Panc1 (cell line): ENCODE measurements at regions not wholly inside any gene's neighbourhood (a gene's known extent, or its start where the extent isn't known, plus 50 kb on each side); places are given as distances from the start of the nearest gene placed in this dataset.

Experiments
- ATAC-seq: fragments of 200-7000 bp; cut with Tn5 transposase; 2 replicates; pipeline ENCODE4 v1.9.1; 2020; ENCODE audit warnings: mild to moderate bottlenecking, moderate library complexity
- BruUV-seq: library from RNA; stranded (reverse); fragments of 400-500 nt; replicated peaks from 2 replicates; lab custom pipeline; 2021; lab: Mats Ljungman, UMichigan
- CTCF ChIA-PET: fragments of 300-600 bp; sonication (Branson Sonifier 250); formaldehyde crosslinking; loops from one replicate; lab custom pipeline; 2022; ENCODE audit warnings: antibody characterized with exemption; lab: Charles Lee
- POLR2A ChIA-PET: fragments of 300-600 bp; sonication (Branson Sonifier 250); formaldehyde crosslinking; loops from one replicate; lab custom pipeline; 2022; ENCODE audit warnings: antibody characterized with exemption; lab: Charles Lee
- DNase-seq: peaks from one replicate; pipeline ENCODE4 v3.0.0-alpha.2; 2010; ENCODE audit warnings: low read depth, low spot score
- H3K27ac ChIP-seq: 2 replicates; pipeline ENCODE4 v1.5.1; 2011; ENCODE audit warnings: mild to moderate bottlenecking, low read length, inconsistent platforms
- H3K27me3 ChIP-seq: fragments of 200-500 bp; sonication (Bioruptor generic); 2 replicates; pipeline ENCODE4 v1.6.0; 2014; ENCODE audit warnings: low read length, inconsistent platforms; ENCODE audit not compliant: control insufficient read depth, insufficient read depth
- H3K36me3 ChIP-seq: fragments of 200-500 bp; sonication (Bioruptor generic); 2 replicates; pipeline ENCODE4 v1.5.1; 2014; ENCODE audit warnings: inconsistent platforms, mild to moderate bottlenecking, low read length, moderate library complexity; ENCODE audit not compliant: control insufficient read depth, insufficient read depth
- H3K4me1 ChIP-seq: 2 replicates; pipeline ENCODE4 v1.5.1; 2011; ENCODE audit warnings: inconsistent platforms, mild to moderate bottlenecking, low read length, moderate library complexity; ENCODE audit not compliant: control insufficient read depth, insufficient read depth
- H3K4me3 ChIP-seq, 2 experiments: 2 replicates each; pipeline ENCODE4 v1.5.1; 2011 to 2012; ENCODE audit warnings: low read depth in 2 of 2, low read length in 2 of 2, mild to moderate bottlenecking in 2 of 2, inconsistent platforms in 1 of 2, moderate library complexity in 1 of 2
- H3K9me3 ChIP-seq: fragments of 200-500 bp; sonication (Bioruptor generic); 2 replicates; pipeline ENCODE4 v1.5.1; 2014; ENCODE audit warnings: low read depth, mild to moderate bottlenecking, inconsistent platforms, low read length, moderate library complexity; ENCODE audit not compliant: control insufficient read depth, insufficient read depth
- POLR2AphosphoS5 ChIP-seq: IDR thresholded peaks from 2 replicates; pipeline ENCODE4 v1.6.1; 2012; ENCODE audit warnings: mild to moderate bottlenecking, low read depth, low read length, moderate library complexity
- REST ChIP-seq, 2 experiments: IDR thresholded peaks; 2 replicates each; pipeline ENCODE4 v1.6.1; 2011 to 2012; ENCODE audit warnings: low read depth in 2 of 2, control low read depth in 1 of 2, low read length in 1 of 2, mild to moderate bottlenecking in 1 of 2, moderate library complexity in 1 of 2; ENCODE audit not compliant: insufficient read depth in 1 of 2
- SIN3A ChIP-seq: IDR thresholded peaks from 2 replicates; pipeline ENCODE4 v1.6.1; 2012; ENCODE audit warnings: low read depth, mild to moderate bottlenecking, low read length, moderate library complexity, borderline replicate concordance; ENCODE audit not compliant: insufficient read depth
- TCF7L2 ChIP-seq: IDR thresholded peaks from 2 replicates; pipeline ENCODE4 v1.6.1; 2011; ENCODE audit warnings: mild to moderate bottlenecking, low read depth, low read length, inconsistent platforms
- in situ Hi-C: cut with HindIII; loops from 2 replicates; pipeline ENCODE4 v1.10.0; 2016; ENCODE audit warnings: low sequenced_read_pairs, low pct_unique_long_range_greater_than_20kb
- intact Hi-C: fragments of 100-400 bp; cut with micrococcal nuclease; formaldehyde crosslinking; loops from one replicate; pipeline ENCODE4 v1.10.0; 2022; ENCODE audit not compliant: unreplicated experiment
- TF ChIP-seq, protein P1 (sequence below): fragments of 450-650 bp; IDR thresholded peaks from 2 replicates; pipeline ENCODE4 v1.5.1; 2017; ENCODE audit warnings: mild to moderate bottlenecking

DNA sequence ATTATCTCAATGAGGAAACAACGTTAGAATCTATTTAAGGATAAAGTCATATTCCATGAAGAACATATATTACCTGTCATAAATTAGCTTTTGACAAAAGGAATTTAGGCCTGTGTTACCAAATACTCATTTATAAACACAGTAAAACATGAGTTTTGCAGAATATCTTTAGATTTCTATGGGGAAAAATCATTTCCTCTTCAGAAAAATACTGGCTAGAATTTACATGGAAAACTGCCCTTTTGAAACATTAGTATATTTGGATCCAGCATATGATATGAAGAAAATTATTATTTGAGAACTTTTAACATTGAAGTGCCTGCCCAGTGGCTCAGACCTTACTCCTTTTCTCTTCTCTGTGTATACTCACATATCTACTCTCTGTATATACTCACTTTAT is 131.4 kb upstream of the NEIL3 start:
- no peak overlapping the region for H3K4me3 ChIP-seq
- POLR2A ChIA-PET: no interaction called here
- H3K36me3 ChIP-seq: no peaks in the 10 kb centered on the region
- no peak for ATAC-seq
- no TSS peak for BruUV-seq
- CTCF ChIA-PET: no interaction called here
- no peak overlapping the region for H3K27ac ChIP-seq
- TF ChIP-seq, protein P1, sequence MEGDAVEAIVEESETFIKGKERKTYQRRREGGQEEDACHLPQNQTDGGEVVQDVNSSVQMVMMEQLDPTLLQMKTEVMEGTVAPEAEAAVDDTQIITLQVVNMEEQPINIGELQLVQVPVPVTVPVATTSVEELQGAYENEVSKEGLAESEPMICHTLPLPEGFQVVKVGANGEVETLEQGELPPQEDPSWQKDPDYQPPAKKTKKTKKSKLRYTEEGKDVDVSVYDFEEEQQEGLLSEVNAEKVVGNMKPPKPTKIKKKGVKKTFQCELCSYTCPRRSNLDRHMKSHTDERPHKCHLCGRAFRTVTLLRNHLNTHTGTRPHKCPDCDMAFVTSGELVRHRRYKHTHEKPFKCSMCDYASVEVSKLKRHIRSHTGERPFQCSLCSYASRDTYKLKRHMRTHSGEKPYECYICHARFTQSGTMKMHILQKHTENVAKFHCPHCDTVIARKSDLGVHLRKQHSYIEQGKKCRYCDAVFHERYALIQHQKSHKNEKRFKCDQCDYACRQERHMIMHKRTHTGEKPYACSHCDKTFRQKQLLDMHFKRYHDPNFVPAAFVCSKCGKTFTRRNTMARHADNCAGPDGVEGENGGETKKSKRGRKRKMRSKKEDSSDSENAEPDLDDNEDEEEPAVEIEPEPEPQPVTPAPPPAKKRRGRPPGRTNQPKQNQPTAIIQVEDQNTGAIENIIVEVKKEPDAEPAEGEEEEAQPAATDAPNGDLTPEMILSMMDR: no peak
- no peak for TF ChIP-seq POLR2AphosphoS5
- no peak for TF ChIP-seq REST (IDR thresholded peaks at IDR 0.05; ENCODE audit: insufficient read depth in 1 of 2, low read depth in 2 of 2, low read length in 1 of 2)
- TF ChIP-seq SIN3A: no peak
- TF ChIP-seq TCF7L2: no peak
- no peaks in the 10 kb centered on the region for H3K4me1 ChIP-seq
- in situ Hi-C loops (no loop called here), intact Hi-C loops (loop anchor here (1.0 kb wide), 1 partner anchor 9 kb away; no protein-coding TSS in a partner anchor)
- no peaks in the 10 kb centered on the region for H3K27me3 ChIP-seq
- H3K9me3 ChIP-seq: no peaks in the 10 kb centered on the region
- no peak for DNase-seq

GRCh38 chr4:177182166-177182565 is 127.5 kb upstream of the NEIL3 start:
- BruUV-seq: no TSS peak
- CTCF ChIA-PET: no interaction called here

More at GRCh38 chr4:177182166-177182565, 127.5 kb upstream of the NEIL3 start:
- no peak for ATAC-seq
- no peak overlapping the region for H3K4me3 ChIP-seq
- in situ Hi-C loops (no loop called here), intact Hi-C loops (no loop called here)
- no peaks in the 10 kb centered on the region for H3K9me3 ChIP-seq
- H3K27ac ChIP-seq: no peak overlapping the region
- no peaks in the 10 kb centered on the region for H3K4me1 ChIP-seq
- TF ChIP-seq TCF7L2 (no peak), SIN3A (no peak), POLR2AphosphoS5 (no peak), REST (IDR thresholded peaks at IDR 0.05; ENCODE audit: insufficient read depth in 1 of 2, low read depth in 2 of 2, low read length in 1 of 2) (no peak)
- TF ChIP-seq, protein P1: no peak
- no peak for DNase-seq
- H3K36me3 ChIP-seq: no peaks in the 10 kb centered on the region
- POLR2A ChIA-PET: no interaction called here
- H3K27me3 ChIP-seq: no peaks in the 10 kb centered on the region
